GM23338 (cell line): ENCODE measurements at regions not wholly inside any gene's neighbourhood (a gene's known extent, or its start where the extent isn't known, plus 50 kb on each side); places are given as distances from the start of the nearest gene placed in this dataset.

Experiments
- ATAC-seq: fragments of 200-7000 bp; cut with Tn5 transposase; 3 replicates; pipeline ENCODE4 v1.9.1; 2020
- DNase-seq: peaks from one replicate; pipeline ENCODE4 v3.0.0-alpha.2; 2015; ENCODE audit warnings: low spot score
- H2AFZ ChIP-seq: fragments of 200-600 bp; sonication (generic); 2 replicates; pipeline ENCODE4 v1.8.0; 2016; ENCODE audit warnings: antibody characterized with exemption, mild to moderate bottlenecking, moderate library complexity
- H3F3A ChIP-seq: fragments of 200-600 bp; sonication (generic); replicated peaks from 2 replicates; pipeline ENCODE4 v1.8.0; 2017; ENCODE audit warnings: antibody characterized with exemption, mixed run types, low read depth
- H3K27ac ChIP-seq: fragments of 200-600 bp; sonication (generic); 2 replicates; pipeline ENCODE4 v1.6.1; 2016; ENCODE audit warnings: low read depth
- H3K27me3 ChIP-seq: fragments of 200-600 bp; sonication (generic); 2 replicates; pipeline ENCODE4 v1.8.0; 2016; ENCODE audit warnings: mild to moderate bottlenecking, mixed run types, moderate library complexity; ENCODE audit not compliant: insufficient read depth
- H3K36me3 ChIP-seq: fragments of 200-600 bp; sonication (generic); 2 replicates; pipeline ENCODE4 v1.8.0; 2016; ENCODE audit warnings: mild to moderate bottlenecking; ENCODE audit not compliant: insufficient read depth
- H3K4me1 ChIP-seq: fragments of 200-600 bp; sonication (generic); 2 replicates; pipeline ENCODE4 v1.8.0; 2016; ENCODE audit warnings: mild to moderate bottlenecking, moderate library complexity; ENCODE audit not compliant: insufficient read depth
- H3K4me2 ChIP-seq: fragments of 200-600 bp; sonication (generic); 2 replicates; pipeline ENCODE4 v1.7.1; 2017; ENCODE audit warnings: mixed run types
- H3K4me3 ChIP-seq: fragments of 200-600 bp; sonication (generic); 2 replicates; pipeline ENCODE4 v1.6.1; 2016; ENCODE audit warnings: mixed run types
- H3K79me2 ChIP-seq: fragments of 200-600 bp; sonication (generic); replicated peaks from 2 replicates; pipeline ENCODE4 v1.8.0; 2017; ENCODE audit warnings: mild to moderate bottlenecking; ENCODE audit not compliant: insufficient read depth
- H3K9me2 ChIP-seq: fragments of 200-600 bp; sonication (generic); 2 replicates; pipeline ENCODE4 v1.8.0; 2017; ENCODE audit not compliant: insufficient read depth
- H4K20me1 ChIP-seq: fragments of 200-600 bp; sonication (generic); replicated peaks from 2 replicates; pipeline ENCODE4 v1.8.0; 2017; ENCODE audit warnings: mild to moderate bottlenecking; ENCODE audit not compliant: insufficient read depth
- H3K27ac Mint-ChIP-seq: 2 replicates; pipeline ENCODE4 v1.8.0; 2020; ENCODE audit warnings: inconsistent platforms, mild to moderate bottlenecking, moderate library complexity, mixed read lengths
- H3K27me3 Mint-ChIP-seq: 3 replicates; pipeline ENCODE4 v1.8.0; 2022; ENCODE audit warnings: low read depth, mild to moderate bottlenecking, moderate library complexity, mixed read lengths, inconsistent platforms; ENCODE audit not compliant: insufficient read depth, poor library complexity
- H3K36me3 Mint-ChIP-seq: 3 replicates; pipeline ENCODE4 v1.8.0; 2021; ENCODE audit warnings: low read depth, mild to moderate bottlenecking, inconsistent platforms, moderate library complexity, mixed read lengths
- H3K4me1 Mint-ChIP-seq: 3 replicates; pipeline ENCODE4 v1.8.0; 2020; ENCODE audit warnings: mild to moderate bottlenecking, inconsistent platforms, mixed read lengths
- H3K4me3 Mint-ChIP-seq: 3 replicates; pipeline ENCODE4 v1.8.0; 2021; ENCODE audit warnings: moderate library complexity, mild to moderate bottlenecking, inconsistent platforms, mixed read lengths
- H3K9me3 Mint-ChIP-seq: 3 replicates; pipeline ENCODE4 v1.8.0; 2020; ENCODE audit warnings: moderate library complexity, mild to moderate bottlenecking, inconsistent platforms, mixed read lengths
- CREB1 ChIP-seq: fragments of 250-450 bp; sonication (Bioruptor Pico); IDR thresholded peaks from 2 replicates; pipeline ENCODE4 v1.5.0; 2020; ENCODE audit warnings: low read depth, mild to moderate bottlenecking, moderate library complexity
- CTCF ChIP-seq, 2 experiments: fragments of 200-600 bp in 1 of 2; sonication (generic) in 1 of 2; conservative IDR thresholded peaks; 2 replicates each; pipeline versions ENCODE4 v1.5.1 to v1.6.1; 2016 to 2017; ENCODE audit warnings: antibody characterized with exemption in 2 of 2, low read depth in 2 of 2, mild to moderate bottlenecking in 2 of 2, moderate library complexity in 1 of 2
- EZH2phosphoT487 ChIP-seq: fragments of 200-600 bp; sonication (generic); IDR thresholded peaks from one replicate; pipeline ENCODE4 v1.8.1; 2018; ENCODE audit warnings: antibody characterized with exemption; ENCODE audit not compliant: unreplicated experiment
- NANOG ChIP-seq: IDR thresholded peaks from 2 replicates; pipeline ENCODE4 v1.6.1; 2016; ENCODE audit warnings: antibody characterized with exemption, borderline replicate concordance
- POLR2AphosphoS5 ChIP-seq: IDR thresholded peaks from 2 replicates; pipeline ENCODE4 v1.6.1; 2016; ENCODE audit warnings: antibody characterized with exemption, low read depth
- REST ChIP-seq: IDR thresholded peaks from one replicate; pipeline ENCODE4 v1.6.1; 2018; ENCODE audit warnings: antibody characterized with exemption; ENCODE audit not compliant: unreplicated experiment
- STAT1 ChIP-seq: IDR thresholded peaks from one replicate; pipeline ENCODE4 v1.6.1; 2016; ENCODE audit warnings: antibody characterized with exemption; ENCODE audit not compliant: unreplicated experiment
- ZNF114 ChIP-seq: fragments of 250-450 bp; sonication (Bioruptor Pico); IDR thresholded peaks from 2 replicates; pipeline ENCODE4 v1.5.0; 2020; ENCODE audit warnings: mild to moderate bottlenecking, moderate library complexity
- ZNF331 ChIP-seq: fragments of 250-450 bp; sonication (Bioruptor Pico); IDR thresholded peaks from 2 replicates; pipeline ENCODE4 v1.5.0; 2020; ENCODE audit warnings: low read depth, mild to moderate bottlenecking, moderate library complexity
- ZNF462 ChIP-seq: fragments of 250-450 bp; sonication (Bioruptor Pico); IDR thresholded peaks from 2 replicates; pipeline ENCODE4 v1.5.0; 2020; ENCODE audit warnings: mild to moderate bottlenecking, moderate library complexity

- no peaks in the 10 kb centered on the region for H3K36me3 ChIP-seq
- TF ChIP-seq ZNF114 (CRISPR knock-in tag) (no peak), CREB1 (CRISPR knock-in tag) (no peak), POLR2AphosphoS5 (no peak), ZNF462 (CRISPR knock-in tag) (no peak), EZH2phosphoT487 (no peak), CTCF (conservative IDR thresholded peaks at IDR 0.05; ENCODE audit: low read depth in 2 of 2) (no peak), ZNF331 (CRISPR knock-in tag) (no peak), NANOG (no peak), REST (no peak), STAT1 (no peak)
- no peak overlapping the region for H3K4me2 ChIP-seq
- no peak for DNase-seq
- H3K9me3 Mint-ChIP-seq = no peaks in the 10 kb centered on the region
- no peak for ATAC-seq
- H2AFZ ChIP-seq = no peak overlapping the region
- no peaks in the 10 kb centered on the region for H3K9me2 ChIP-seq
- no peak overlapping the region for H3K4me3 Mint-ChIP-seq
- no peak overlapping the region for H3K27ac Mint-ChIP-seq
- no peak overlapping the region for H3K27ac ChIP-seq
- no peaks in the 10 kb centered on the region for H3K4me1 ChIP-seq
- H3F3A ChIP-seq = no peaks in the 10 kb centered on the region
- H3K4me3 ChIP-seq = no peak overlapping the region
- H3K36me3 Mint-ChIP-seq = no peaks in the 10 kb centered on the region
- no peaks in the 10 kb centered on the region for H3K79me2 ChIP-seq
- peaks cover 6% of the 10 kb centered on the region for H3K27me3 Mint-ChIP-seq
- no peaks in the 10 kb centered on the region for H3K4me1 Mint-ChIP-seq
- no peaks in the 10 kb centered on the region for H4K20me1 ChIP-seq
- no peaks in the 10 kb centered on the region for H3K27me3 ChIP-seq
Measured at GRCh38 chr17:45663772-45664171, 120.3 kb upstream of the CRHR1 start.
